ENCODE measurements at regions not wholly inside any gene's neighbourhood (a gene's known extent, or its start where the extent isn't known, plus 50 kb on each side); places are given as distances from the start of the nearest gene placed in this dataset.
A peak's percentile ranks its signal among the peaks of the same experiment; 100 is the strongest.

- DNase-seq (ENCODE audit: low spot score), result no peak
Observed at GRCh38 chr3:1693145-1693544, 405.5 kb upstream of the CNTN4 start.

DNA sequence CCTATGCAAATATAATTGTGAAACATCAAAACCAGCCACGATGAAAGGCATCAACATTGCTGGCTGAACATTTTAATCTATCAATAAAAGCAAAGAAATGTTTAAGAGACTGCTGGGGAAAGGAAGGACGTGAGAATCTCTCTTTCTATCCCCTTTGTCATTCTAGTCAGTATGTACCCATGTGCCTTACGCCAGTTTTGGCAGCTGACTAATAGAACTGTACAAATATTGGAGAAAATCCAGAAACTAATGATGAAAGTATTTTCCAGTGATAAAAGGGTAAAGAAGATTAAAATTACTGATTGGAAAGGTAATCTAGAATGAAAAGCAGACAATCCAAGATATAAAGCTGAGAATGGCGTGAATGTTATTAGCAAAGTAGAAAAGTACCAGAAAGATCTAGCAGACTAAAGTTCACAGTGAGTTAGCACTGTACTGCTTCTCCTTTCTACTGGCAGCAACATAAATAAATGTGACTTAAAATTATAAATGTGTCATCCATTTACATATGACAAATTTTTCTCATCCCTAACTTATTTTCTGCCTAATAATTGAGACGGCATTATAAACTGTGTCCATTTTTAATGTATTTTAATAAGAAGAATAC lies 401.9 kb upstream of the CNTN4 start:
- DNase-seq (ENCODE audit: low spot score), result no peak

DNA sequence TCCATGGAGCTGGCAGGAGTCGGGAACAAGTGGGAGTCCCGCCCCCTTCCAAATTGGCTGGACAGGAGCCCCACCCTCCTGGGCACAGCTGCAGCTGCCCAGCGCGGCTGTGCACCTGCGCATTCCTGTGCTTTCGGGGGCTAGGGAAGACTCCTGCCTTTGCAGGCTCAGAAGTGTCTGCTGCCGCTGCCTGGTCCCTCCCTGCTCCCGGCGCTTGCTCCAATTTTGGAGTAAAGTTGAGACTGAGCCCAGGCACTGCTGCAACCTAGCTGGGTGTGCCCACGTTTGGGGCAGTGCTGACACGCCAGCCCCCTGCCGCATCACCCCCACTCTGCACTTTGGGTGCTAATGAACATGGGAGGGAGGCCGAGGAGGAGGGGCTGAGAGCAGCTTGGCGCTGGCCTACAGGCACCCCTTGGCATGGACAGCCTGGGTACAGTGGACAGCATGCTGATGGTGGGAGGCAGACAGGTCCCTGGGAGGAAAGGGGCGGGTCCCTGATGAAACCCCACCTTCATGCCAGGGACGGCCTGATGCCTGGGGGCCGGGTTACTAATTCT lies 399.2 kb upstream of the CNTN4 start:
- no peak for DNase-seq (ENCODE audit: low spot score)

- no peak for DNase-seq (ENCODE audit: low spot score)
Observed at GRCh38 chr3:1700650-1701049, 398.0 kb upstream of the CNTN4 start.

GRCh38 chr3:1703169-1703568 lies 395.5 kb upstream of the CNTN4 start:
- DNase-seq (ENCODE audit: low spot score), result no peak

GRCh38 chr3:1710663-1711062 lies 388.0 kb upstream of the CNTN4 start:
- no peak for DNase-seq (ENCODE audit: low spot score)

DNA sequence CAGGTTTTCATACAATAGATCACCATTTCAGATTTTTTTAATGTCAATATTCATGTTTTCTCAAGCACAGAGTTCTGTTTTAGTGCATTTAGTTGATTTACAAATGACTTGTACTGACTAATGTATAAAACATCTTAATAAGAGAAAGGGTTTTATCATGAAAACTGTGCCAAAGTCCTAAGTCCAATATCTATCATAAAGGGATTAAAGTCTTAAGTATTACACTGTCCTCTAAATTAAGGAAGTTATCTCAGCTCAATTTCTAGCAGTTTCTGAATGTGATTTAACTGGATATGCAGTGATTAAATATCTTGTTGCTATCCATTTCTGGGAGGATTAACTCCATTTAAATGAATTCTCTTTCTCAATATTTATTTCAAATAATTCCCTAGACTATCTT lies 381.1 kb upstream of the CNTN4 start:
- DNase-seq (ENCODE audit: low spot score), result no peak

- no peak for DNase-seq (ENCODE audit: low spot score)
Observed at GRCh38 chr3:1723726-1724125, 374.9 kb upstream of the CNTN4 start.

DNA sequence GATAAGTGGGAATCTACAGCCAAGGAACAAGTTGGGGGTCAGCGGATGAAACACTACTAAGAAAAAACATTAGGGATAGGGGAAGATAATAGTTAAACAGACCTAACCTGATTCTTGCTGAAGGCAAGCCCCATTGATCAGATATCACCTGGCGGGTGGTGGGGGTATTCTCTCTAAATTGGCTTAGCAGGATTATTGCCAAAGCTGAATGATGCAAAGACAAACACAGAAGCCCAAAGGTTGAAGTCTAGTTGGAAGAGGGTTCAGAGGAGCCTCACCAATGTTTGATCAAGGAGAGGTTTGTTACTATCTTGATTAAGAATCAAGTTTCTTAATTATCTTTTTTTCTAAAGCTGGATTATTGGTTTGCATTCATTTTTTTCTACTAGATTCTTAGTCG lies 371.9 kb upstream of the CNTN4 start:
- DNase-seq (ENCODE audit: low spot score), result no peak

DNA sequence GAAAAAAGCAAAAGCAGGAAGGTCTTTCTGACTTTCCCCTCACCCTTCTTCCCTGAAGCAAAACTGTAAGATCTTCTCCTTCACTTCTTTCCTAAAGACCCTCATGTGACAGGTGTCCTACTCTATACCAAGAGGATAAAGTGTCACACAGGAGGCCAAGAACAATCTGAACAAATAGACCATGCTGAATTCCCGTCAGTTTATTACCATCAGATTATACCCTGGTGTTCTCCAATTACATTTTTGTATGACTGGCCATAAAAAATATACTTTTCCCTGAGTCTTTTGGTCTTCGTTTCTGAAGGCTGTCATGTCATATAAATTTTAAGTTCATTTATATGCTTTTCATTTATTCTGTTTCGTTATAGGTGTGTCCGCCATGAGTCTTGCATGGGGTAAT lies 371.4 kb upstream of the CNTN4 start:
- no peak for DNase-seq (ENCODE audit: low spot score)

DNA sequence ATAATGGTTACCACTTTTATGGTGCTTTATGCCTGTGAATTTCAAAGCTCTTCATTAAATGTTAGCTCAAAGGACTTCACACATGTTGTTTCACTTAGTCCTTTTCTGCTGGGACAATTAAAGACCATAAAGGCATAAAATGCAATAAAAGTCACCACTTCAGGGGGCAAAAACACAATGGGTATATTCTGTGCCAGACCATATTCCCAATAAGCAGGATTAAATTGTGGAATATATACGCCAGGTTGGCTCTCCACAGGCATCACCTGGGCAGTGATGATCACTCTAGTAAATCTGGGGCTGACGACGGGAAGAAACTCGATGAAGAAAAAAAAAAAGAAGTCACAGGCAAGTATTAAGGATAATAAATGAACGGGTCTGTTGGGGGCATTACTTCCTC lies 370.2 kb upstream of the CNTN4 start:
- no peak for DNase-seq (ENCODE audit: low spot score)

- peak; percentile 80 for DNase-seq (ENCODE audit: low spot score)
Observed at GRCh38 chr3:1734494-1735122, 364.1 kb upstream of the CNTN4 start.

GRCh38 chr3:1752205-1752604 lies 346.5 kb upstream of the CNTN4 start:
- DNase-seq (ENCODE audit: low spot score), result no peak

DNA sequence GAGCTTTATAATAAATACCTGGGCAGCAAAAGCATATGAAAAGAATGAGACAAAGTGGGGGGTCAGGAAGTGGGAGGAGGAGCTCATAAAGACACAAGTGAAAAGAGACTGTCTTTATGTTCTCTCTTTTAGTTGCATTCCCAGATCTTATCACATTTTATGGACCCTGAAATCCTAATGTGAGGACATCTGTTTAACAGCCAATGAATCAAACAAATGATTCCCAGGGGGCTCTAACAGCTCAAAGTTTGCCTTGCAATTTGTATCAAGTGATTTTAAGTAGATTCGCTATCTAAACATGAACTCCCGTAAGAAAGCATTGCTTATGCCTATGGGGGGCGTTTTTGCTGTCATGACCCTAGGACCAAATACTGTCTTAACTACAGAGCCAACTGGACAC lies 332.3 kb upstream of the CNTN4 start:
- no peak for DNase-seq (ENCODE audit: low spot score)

DNA sequence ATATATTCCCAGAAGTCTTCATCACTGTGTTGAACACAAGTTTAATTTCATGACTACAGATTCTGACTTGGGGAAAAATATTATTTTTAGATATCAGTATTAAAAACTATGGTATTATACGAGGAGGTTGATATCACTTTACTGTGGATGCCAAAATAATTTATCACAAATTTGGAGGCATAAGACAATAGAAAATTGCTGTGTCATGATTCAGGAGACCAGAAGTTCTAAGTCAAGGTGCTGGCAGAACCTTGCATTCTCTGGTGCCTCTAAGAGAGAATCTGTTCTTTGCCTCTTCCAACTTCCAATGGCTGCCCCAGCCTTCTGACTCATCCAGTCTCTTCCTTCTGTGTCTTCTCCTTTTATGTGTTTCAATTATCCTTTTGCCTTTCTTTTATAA lies 325.0 kb upstream of the CNTN4 start:
- DNase-seq (ENCODE audit: low spot score), result no peak

DNA sequence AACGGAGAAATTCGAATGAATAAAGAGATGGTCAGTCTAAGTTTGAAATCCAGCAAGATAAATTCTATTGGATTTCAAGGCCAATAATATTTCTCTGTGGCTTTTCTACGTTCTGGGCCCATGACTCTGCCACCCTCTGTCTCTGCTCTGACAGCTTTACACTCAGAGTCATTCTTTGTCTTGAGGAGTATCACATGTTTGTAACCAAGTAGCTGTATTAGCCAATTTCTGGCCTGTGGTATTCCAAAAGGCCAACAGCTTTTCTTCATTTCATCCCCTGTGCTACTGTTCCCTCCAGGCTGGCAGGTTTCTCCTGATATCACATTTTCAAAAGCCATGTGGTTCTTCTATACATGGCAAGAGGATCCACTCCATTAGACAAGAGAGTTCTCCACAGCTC lies 324.1 kb upstream of the CNTN4 start:
- no peak for DNase-seq (ENCODE audit: low spot score)

DNA sequence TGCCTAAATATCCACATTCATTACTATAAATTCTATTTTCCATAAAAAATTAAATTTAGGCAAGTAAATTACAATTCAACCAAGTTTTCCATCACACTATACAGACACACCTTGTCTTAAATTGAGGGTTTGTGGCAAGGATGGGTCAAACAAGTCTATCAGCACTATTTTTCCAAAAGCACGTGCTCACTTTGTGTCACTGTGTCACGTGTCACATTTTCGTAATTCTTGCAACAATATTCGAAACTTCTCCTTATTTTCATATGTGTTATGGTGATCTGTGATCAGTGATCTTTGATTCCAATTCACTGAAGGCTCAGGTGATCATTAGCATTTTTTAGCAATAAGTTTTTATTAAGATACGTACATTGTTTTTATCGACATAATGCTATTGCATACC lies 323.3 kb upstream of the CNTN4 start:
- DNase-seq (ENCODE audit: low spot score), result no peak

- DNase-seq (ENCODE audit: low spot score), result no peak
Observed at GRCh38 chr3:1783995-1784394, 314.7 kb upstream of the CNTN4 start.

DNA sequence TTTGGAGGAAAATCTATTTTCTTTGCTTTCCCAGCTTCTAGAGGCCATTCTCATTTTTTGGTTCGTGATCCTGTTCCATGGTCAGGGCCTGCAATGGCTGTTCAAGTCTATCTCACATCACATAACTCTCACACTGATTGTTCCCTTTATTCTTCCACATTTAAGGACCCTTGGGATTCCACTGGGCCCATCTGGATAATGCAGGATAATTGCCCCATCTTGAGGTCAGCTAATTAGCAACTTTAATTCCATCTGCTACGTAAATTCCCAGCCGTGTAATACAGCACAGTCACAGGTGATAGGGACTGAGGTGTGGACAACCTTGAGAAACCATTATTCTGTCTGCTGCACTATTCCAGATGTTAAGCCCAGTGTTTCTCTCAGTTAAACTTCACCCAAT lies 311.6 kb upstream of the CNTN4 start:
- DNase-seq (ENCODE audit: low spot score), result no peak

- DNase-seq (ENCODE audit: low spot score), result no peak
Observed at GRCh38 chr3:1792466-1792865, 306.2 kb upstream of the CNTN4 start.

GRCh38 chr3:1798711-1799405 lies 299.8 kb upstream of the CNTN4 start:
- no peak for DNase-seq (ENCODE audit: low spot score)

- no peak for DNase-seq (ENCODE audit: low spot score)
Observed at GRCh38 chr3:1805331-1805730, 293.3 kb upstream of the CNTN4 start.

- DNase-seq (ENCODE audit: low spot score), result no peak
Observed at GRCh38 chr3:1808590-1808989, 290.1 kb upstream of the CNTN4 start.
